ENCODE measurements at regions not wholly inside any gene's neighbourhood (a gene's known extent, or its start where the extent isn't known, plus 50 kb on each side); places are given as distances from the start of the nearest gene placed in this dataset.

DNA sequence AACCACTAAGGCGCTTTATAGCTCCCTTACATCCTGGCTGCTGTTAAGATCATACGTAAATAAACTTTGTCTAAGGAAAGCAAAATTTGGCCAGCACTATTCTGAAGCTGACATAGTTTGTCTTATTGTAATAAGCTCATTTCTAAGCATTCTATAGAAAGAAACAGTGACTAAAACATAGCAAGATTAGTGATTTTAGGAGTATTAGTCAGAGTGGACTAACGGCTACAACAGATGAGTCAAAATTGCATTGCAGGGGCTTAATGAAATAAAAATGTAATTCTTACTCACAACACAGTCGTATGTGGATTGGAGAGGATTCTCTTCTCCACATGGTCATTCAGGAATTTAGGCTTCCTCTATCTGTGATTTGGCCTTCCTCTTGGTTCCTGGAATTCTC, 347.6 kb downstream of the GADD45G start:
- TF ChIP-seq, protein P1, sequence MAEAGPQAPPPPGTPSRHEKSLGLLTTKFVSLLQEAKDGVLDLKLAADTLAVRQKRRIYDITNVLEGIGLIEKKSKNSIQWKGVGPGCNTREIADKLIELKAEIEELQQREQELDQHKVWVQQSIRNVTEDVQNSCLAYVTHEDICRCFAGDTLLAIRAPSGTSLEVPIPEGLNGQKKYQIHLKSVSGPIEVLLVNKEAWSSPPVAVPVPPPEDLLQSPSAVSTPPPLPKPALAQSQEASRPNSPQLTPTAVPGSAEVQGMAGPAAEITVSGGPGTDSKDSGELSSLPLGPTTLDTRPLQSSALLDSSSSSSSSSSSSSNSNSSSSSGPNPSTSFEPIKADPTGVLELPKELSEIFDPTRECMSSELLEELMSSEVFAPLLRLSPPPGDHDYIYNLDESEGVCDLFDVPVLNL (IDR thresholded peaks at IDR 0.05; ENCODE audit: low read depth, low read length) = no peak
- TF ChIP-seq, protein P2, sequence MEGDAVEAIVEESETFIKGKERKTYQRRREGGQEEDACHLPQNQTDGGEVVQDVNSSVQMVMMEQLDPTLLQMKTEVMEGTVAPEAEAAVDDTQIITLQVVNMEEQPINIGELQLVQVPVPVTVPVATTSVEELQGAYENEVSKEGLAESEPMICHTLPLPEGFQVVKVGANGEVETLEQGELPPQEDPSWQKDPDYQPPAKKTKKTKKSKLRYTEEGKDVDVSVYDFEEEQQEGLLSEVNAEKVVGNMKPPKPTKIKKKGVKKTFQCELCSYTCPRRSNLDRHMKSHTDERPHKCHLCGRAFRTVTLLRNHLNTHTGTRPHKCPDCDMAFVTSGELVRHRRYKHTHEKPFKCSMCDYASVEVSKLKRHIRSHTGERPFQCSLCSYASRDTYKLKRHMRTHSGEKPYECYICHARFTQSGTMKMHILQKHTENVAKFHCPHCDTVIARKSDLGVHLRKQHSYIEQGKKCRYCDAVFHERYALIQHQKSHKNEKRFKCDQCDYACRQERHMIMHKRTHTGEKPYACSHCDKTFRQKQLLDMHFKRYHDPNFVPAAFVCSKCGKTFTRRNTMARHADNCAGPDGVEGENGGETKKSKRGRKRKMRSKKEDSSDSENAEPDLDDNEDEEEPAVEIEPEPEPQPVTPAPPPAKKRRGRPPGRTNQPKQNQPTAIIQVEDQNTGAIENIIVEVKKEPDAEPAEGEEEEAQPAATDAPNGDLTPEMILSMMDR (IDR thresholded peaks at IDR 0.05 in 2 of 3, conservative IDR thresholded peaks at IDR 0.05 in 1 of 3; ENCODE audit: control insufficient read depth in 2 of 3, extremely low read depth in 1 of 3, insufficient read depth in 1 of 3, low read depth in 3 of 3, low read length in 3 of 3) = no peak
- TF ChIP-seq, protein P3, sequence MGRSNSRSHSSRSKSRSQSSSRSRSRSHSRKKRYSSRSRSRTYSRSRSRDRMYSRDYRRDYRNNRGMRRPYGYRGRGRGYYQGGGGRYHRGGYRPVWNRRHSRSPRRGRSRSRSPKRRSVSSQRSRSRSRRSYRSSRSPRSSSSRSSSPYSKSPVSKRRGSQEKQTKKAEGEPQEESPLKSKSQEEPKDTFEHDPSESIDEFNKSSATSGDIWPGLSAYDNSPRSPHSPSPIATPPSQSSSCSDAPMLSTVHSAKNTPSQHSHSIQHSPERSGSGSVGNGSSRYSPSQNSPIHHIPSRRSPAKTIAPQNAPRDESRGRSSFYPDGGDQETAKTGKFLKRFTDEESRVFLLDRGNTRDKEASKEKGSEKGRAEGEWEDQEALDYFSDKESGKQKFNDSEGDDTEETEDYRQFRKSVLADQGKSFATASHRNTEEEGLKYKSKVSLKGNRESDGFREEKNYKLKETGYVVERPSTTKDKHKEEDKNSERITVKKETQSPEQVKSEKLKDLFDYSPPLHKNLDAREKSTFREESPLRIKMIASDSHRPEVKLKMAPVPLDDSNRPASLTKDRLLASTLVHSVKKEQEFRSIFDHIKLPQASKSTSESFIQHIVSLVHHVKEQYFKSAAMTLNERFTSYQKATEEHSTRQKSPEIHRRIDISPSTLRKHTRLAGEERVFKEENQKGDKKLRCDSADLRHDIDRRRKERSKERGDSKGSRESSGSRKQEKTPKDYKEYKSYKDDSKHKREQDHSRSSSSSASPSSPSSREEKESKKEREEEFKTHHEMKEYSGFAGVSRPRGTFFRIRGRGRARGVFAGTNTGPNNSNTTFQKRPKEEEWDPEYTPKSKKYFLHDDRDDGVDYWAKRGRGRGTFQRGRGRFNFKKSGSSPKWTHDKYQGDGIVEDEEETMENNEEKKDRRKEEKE (IDR thresholded peaks at IDR 0.05) = no peak
- TF ChIP-seq YY1 (IDR thresholded peaks at IDR 0.05; ENCODE audit: low read depth, low read length) (no peak), SIN3A (IDR thresholded peaks at IDR 0.05; ENCODE audit: low read depth, low read length) (no peak), POLR2AphosphoS5 (IDR thresholded peaks at IDR 0.05; ENCODE audit: low read length) (no peak), SPI1 (IDR thresholded peaks at IDR 0.05; ENCODE audit: borderline replicate concordance, insufficient read depth, low read depth, low read length) (no peak), NBN (IDR thresholded peaks at IDR 0.05) (no peak), TAF1 (IDR thresholded peaks at IDR 0.05; ENCODE audit: borderline replicate concordance, low read depth, low read length) (no peak)
- TF ChIP-seq, protein P4, sequence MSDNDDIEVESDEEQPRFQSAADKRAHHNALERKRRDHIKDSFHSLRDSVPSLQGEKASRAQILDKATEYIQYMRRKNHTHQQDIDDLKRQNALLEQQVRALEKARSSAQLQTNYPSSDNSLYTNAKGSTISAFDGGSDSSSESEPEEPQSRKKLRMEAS (IDR thresholded peaks at IDR 0.05; ENCODE audit: low read depth, low read length) = no peak
